Uterus (tissue), 2 donors: ENCODE measurements at regions not wholly inside any gene's neighbourhood (a gene's known extent, or its start where the extent isn't known, plus 50 kb on each side); places are given as distances from the start of the nearest gene placed in this dataset.

Experiments used
- POLR2A ChIP-seq, 2 donors: fragments of 450-650 bp; IDR thresholded peaks; one replicate each; pipeline ENCODE4 v1.6.1; 2016; ENCODE audit warnings: antibody characterized with exemption in 2 of 2, mild to moderate bottlenecking in 1 of 2, moderate library complexity in 1 of 2
- TF ChIP-seq, protein P1 (sequence below), 4 experiments: fragments of 200-600 bp in 2 of 4; fragments of 450-650 bp in 2 of 4; sonication (generic) in 2 of 4; IDR thresholded peaks; one replicate each; pipeline ENCODE4 v1.5.1; 2016 to 2019; ENCODE audit warnings: antibody characterized with exemption in 4 of 4, mild to moderate bottlenecking in 2 of 4, moderate library complexity in 1 of 4

GRCh38 chr10:78630944-78631838 lies 437.6 kb upstream of the ZMIZ1 start:
- TF ChIP-seq, protein P1, sequence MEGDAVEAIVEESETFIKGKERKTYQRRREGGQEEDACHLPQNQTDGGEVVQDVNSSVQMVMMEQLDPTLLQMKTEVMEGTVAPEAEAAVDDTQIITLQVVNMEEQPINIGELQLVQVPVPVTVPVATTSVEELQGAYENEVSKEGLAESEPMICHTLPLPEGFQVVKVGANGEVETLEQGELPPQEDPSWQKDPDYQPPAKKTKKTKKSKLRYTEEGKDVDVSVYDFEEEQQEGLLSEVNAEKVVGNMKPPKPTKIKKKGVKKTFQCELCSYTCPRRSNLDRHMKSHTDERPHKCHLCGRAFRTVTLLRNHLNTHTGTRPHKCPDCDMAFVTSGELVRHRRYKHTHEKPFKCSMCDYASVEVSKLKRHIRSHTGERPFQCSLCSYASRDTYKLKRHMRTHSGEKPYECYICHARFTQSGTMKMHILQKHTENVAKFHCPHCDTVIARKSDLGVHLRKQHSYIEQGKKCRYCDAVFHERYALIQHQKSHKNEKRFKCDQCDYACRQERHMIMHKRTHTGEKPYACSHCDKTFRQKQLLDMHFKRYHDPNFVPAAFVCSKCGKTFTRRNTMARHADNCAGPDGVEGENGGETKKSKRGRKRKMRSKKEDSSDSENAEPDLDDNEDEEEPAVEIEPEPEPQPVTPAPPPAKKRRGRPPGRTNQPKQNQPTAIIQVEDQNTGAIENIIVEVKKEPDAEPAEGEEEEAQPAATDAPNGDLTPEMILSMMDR (IDR thresholded peaks at IDR 0.05), result no peak
- TF ChIP-seq POLR2A (IDR thresholded peaks at IDR 0.05), result no peak
